Fibroblast of lung (primary cell): ENCODE measurements at regions not wholly inside any gene's neighbourhood (a gene's known extent, or its start where the extent isn't known, plus 50 kb on each side); places are given as distances from the start of the nearest gene placed in this dataset.

Experiments
- CTCF ChIP-seq, 2 donors: IDR thresholded peaks in 1 of 2; conservative IDR thresholded peaks in 1 of 2; 1 replicate in 1 of 2; 2 replicates in 1 of 2; pipeline ENCODE4 v1.5.1; 2011 to 2012; ENCODE audit warnings: low read length in 2 of 2, control low read depth in 1 of 2, inconsistent platforms in 1 of 2, low read depth in 1 of 2, mild to moderate bottlenecking in 1 of 2
- EZH2 ChIP-seq: IDR thresholded peaks from 2 replicates; pipeline ENCODE4 v1.5.1; 2012; ENCODE audit warnings: low read length, control low read depth, mild to moderate bottlenecking; ENCODE audit errors: missing control alignments

- TF ChIP-seq CTCF (conservative IDR thresholded peaks at IDR 0.05 in 1 of 2, IDR thresholded peaks at IDR 0.05 in 1 of 2; ENCODE audit: low read depth in 1 of 2, low read length in 2 of 2) (no peak), EZH2 (no peak)
These were observed 509.2 kb downstream of the TCERG1L start for GRCh38 chr10:130802301-130802700.
